ENCODE measurements at regions not wholly inside any gene's neighbourhood (a gene's known extent, or its start where the extent isn't known, plus 50 kb on each side); places are given as distances from the start of the nearest gene placed in this dataset.

- Mint-ChIP-seq H3K27me3 (ENCODE audit: low read depth in 2 of 2) (no peaks in the 10 kb centered on the region), H3K9me3 (peaks cover 6 to 10% of the 10 kb centered on the region in 2 donors), H3K27ac (no peak overlapping the region), H3K4me1 (no peaks in the 10 kb centered on the region), H3K36me3 (no peaks in the 10 kb centered on the region), H3K4me3 (no peak overlapping the region)
- Histone ChIP-seq H3K4me1 (ENCODE audit: control insufficient read depth, insufficient read depth, low read length) (no peaks in the 10 kb centered on the region), H3K27ac (ENCODE audit: low read length) (no peak overlapping the region), H3K36me3 (ENCODE audit: control insufficient read depth, insufficient read depth, low read length) (no peaks in the 10 kb centered on the region), H3K9me3 (ENCODE audit: control insufficient read depth, insufficient read depth, low read length) (peaks cover 9% of the 10 kb centered on the region), H3K27me3 (ENCODE audit: control insufficient read depth, insufficient read depth, low read length) (no peaks in the 10 kb centered on the region), H3K4me3 (ENCODE audit: low read length) (no peak overlapping the region)
- ATAC-seq (no peak), DNase-seq (no peak)
- intact Hi-C loops (cut with micrococcal nuclease), result no loop called here
- 93% methylated on average over 1 of the region's 1 CpG for WGBS (ENCODE audit: insufficient coverage)
- TF ChIP-seq CTCF (IDR thresholded peaks at IDR 0.05), result no peak
Observed at GRCh38 chr4:171710743-171711142, 102.5 kb upstream of the GALNTL6 start.

- no peaks in the 10 kb centered on the region for H3K27me3 Mint-ChIP-seq (ENCODE audit: low read depth in 2 of 2)
- Histone ChIP-seq H3K27ac (ENCODE audit: low read length) (no peak overlapping the region), H3K36me3 (ENCODE audit: control insufficient read depth, insufficient read depth, low read length) (no peaks in the 10 kb centered on the region), H3K4me3 (ENCODE audit: low read length) (no peak overlapping the region), H3K27me3 (ENCODE audit: control insufficient read depth, insufficient read depth, low read length) (no peaks in the 10 kb centered on the region), H3K4me1 (ENCODE audit: control insufficient read depth, insufficient read depth, low read length) (no peaks in the 10 kb centered on the region), H3K9me3 (ENCODE audit: control insufficient read depth, insufficient read depth, low read length) (no peaks in the 10 kb centered on the region)
- H3K36me3 Mint-ChIP-seq, result no peaks in the 10 kb centered on the region
- no peak for TF ChIP-seq CTCF (IDR thresholded peaks at IDR 0.05)
- H3K9me3 Mint-ChIP-seq, result peaks cover 0 to 5% of the 10 kb centered on the region in 2 donors
- intact Hi-C loops (cut with micrococcal nuclease), result no loop called here
- 20% methylated on average over 4 of the region's 4 CpGs for WGBS (ENCODE audit: insufficient coverage)
- ATAC-seq (no peak), DNase-seq (no peak)
- H3K4me1 Mint-ChIP-seq, result peaks cover 0 to 6% of the 10 kb centered on the region in 2 donors
- H3K27ac Mint-ChIP-seq, result no peak overlapping the region
- no peak overlapping the region for H3K4me3 Mint-ChIP-seq
Observed at GRCh38 chr4:171676555-171677215, 136.5 kb upstream of the GALNTL6 start.

GRCh38 chr4:171674781-171675180 lies 138.4 kb upstream of the GALNTL6 start:
- no peaks in the 10 kb centered on the region for H3K27me3 Mint-ChIP-seq (ENCODE audit: low read depth in 2 of 2)
- peaks cover 2 to 3% of the 10 kb centered on the region in 2 donors for H3K9me3 Mint-ChIP-seq
- Histone ChIP-seq H3K4me3 (ENCODE audit: low read length) (no peak overlapping the region), H3K4me1 (ENCODE audit: control insufficient read depth, insufficient read depth, low read length) (no peaks in the 10 kb centered on the region), H3K27me3 (ENCODE audit: control insufficient read depth, insufficient read depth, low read length) (no peaks in the 10 kb centered on the region), H3K27ac (ENCODE audit: low read length) (no peak overlapping the region), H3K9me3 (ENCODE audit: control insufficient read depth, insufficient read depth, low read length) (no peaks in the 10 kb centered on the region), H3K36me3 (ENCODE audit: control insufficient read depth, insufficient read depth, low read length) (no peaks in the 10 kb centered on the region)
- peaks cover 0 to 6% of the 10 kb centered on the region in 2 donors for H3K4me1 Mint-ChIP-seq
- DNase-seq, result no peak
- no peak overlapping the region for H3K4me3 Mint-ChIP-seq
- WGBS (ENCODE audit: insufficient coverage), result 91% methylated on average over 11 of the region's 11 CpGs
- no peaks in the 10 kb centered on the region for H3K36me3 Mint-ChIP-seq
- no peak overlapping the region for H3K27ac Mint-ChIP-seq
- no peak for TF ChIP-seq CTCF (IDR thresholded peaks at IDR 0.05)
- intact Hi-C loops (cut with micrococcal nuclease), result no loop called here
- ATAC-seq, result no peak

- peaks cover 2 to 5% of the 10 kb centered on the region in 2 donors for H3K9me3 Mint-ChIP-seq
- no peak for TF ChIP-seq CTCF (IDR thresholded peaks at IDR 0.05)
- H3K27ac Mint-ChIP-seq, result no peak overlapping the region
- no peaks in the 10 kb centered on the region for H3K4me1 Mint-ChIP-seq
- ATAC-seq (no peak), DNase-seq (no peak)
- Histone ChIP-seq H3K4me1 (ENCODE audit: control insufficient read depth, insufficient read depth, low read length) (no peaks in the 10 kb centered on the region), H3K27ac (ENCODE audit: low read length) (no peak overlapping the region), H3K36me3 (ENCODE audit: control insufficient read depth, insufficient read depth, low read length) (no peaks in the 10 kb centered on the region), H3K9me3 (ENCODE audit: control insufficient read depth, insufficient read depth, low read length) (peaks cover 2% of the 10 kb centered on the region), H3K4me3 (ENCODE audit: low read length) (no peak overlapping the region), H3K27me3 (ENCODE audit: control insufficient read depth, insufficient read depth, low read length) (no peaks in the 10 kb centered on the region)
- no peak overlapping the region for H3K4me3 Mint-ChIP-seq
- no peaks in the 10 kb centered on the region for H3K36me3 Mint-ChIP-seq
- H3K27me3 Mint-ChIP-seq (ENCODE audit: low read depth in 2 of 2), result no peaks in the 10 kb centered on the region
- 85% methylated on average over 3 of the region's 3 CpGs for WGBS (ENCODE audit: insufficient coverage)
- intact Hi-C loops (cut with micrococcal nuclease), result no loop called here
Observed at GRCh38 chr4:171668403-171668802, 144.8 kb upstream of the GALNTL6 start.
